LHCN-M2 (cell line): ENCODE measurements at regions not wholly inside any gene's neighbourhood (a gene's known extent, or its start where the extent isn't known, plus 50 kb on each side); places are given as distances from the start of the nearest gene placed in this dataset.
"Not testable (repeated sequence)": the region's sequence is repeated elsewhere in the genome, so short reads cannot be mapped to it uniquely, and the experiment has no call there.

Experiments used
- DNase-seq: peaks from one replicate; pipeline ENCODE4 v3.0.0-alpha.2; 2012; ENCODE audit warnings: low read depth

DNA sequence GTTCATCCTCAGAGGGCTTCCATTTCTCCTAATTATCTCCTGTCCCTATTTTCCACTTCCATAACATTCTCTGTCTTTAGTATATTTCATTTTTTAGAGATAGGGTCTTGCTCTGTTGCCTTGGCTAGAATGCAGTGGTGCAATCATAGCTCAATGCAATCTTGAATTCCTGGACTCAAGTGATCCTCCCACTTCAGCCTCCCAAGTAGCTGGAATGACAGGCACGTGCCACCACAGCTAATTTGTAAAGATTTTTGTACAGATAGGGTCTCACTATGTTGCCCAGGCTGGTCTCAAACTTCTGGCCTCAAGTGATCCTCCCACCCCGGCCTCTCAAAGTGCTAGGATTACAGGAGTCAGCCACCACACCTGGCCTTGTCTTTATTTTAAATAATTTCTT, 589.0 kb downstream of the ZEB2 start:
- DNase-seq: no peak

DNA sequence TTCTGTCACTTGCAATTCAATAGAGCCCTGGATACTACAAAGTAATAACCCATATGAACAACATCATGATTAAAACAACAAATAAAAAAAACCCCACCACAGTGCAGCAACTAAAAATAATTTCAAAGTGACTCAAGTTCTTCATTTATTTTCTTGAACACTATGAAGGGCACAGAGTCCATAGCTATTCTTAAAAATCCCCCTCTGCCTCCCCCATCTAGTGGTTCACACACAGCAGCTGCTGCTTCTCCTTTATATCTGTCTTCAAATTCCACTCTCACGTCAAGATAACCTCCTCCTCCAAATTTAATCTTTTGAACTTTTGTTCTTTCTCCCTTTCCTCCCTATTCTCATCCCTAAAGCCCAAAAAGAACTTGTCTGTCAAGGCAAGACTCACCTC, 591.3 kb downstream of the ZEB2 start:
- DNase-seq: peak; percentile 62

DNA sequence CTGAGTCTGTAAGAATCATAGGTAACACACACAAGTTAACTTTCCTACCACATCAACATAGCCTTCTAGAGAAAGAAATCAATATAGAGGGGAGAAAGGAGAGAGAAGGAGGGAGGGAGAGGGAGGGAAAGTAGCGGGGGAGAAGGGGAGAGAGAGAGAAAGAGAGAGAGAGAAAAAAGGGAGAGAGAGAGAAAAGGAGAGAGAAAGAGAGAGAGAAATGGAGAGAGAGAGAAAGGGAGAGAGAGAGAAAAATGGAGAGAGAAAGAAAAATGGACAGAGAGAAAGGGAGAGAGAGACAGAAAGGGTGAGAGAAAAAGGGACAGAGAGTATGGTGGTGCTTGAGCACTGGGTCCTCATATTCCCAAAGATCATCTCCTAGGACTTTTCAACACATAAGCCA, 591.7 kb downstream of the ZEB2 start:
- no peak for DNase-seq

DNA sequence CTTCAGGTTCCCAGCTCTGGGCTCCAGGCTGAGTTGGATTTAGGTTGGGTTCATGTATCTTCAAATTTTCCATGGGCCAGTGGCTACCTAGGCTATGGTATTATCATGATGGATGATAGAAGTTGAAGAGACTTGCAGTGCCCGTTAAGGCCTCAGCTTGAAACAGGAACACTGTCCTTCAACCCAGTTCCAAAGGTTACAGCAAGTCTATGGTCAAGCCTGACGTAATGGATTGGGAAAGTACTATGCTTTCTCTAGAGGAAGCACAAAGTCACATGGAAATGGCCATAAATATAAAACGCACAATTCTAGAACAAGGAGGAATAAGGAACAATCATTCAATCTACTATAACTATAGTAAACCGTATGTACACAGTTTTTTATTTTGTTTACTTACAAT, 593.2 kb downstream of the ZEB2 start:
- no peak for DNase-seq

DNA sequence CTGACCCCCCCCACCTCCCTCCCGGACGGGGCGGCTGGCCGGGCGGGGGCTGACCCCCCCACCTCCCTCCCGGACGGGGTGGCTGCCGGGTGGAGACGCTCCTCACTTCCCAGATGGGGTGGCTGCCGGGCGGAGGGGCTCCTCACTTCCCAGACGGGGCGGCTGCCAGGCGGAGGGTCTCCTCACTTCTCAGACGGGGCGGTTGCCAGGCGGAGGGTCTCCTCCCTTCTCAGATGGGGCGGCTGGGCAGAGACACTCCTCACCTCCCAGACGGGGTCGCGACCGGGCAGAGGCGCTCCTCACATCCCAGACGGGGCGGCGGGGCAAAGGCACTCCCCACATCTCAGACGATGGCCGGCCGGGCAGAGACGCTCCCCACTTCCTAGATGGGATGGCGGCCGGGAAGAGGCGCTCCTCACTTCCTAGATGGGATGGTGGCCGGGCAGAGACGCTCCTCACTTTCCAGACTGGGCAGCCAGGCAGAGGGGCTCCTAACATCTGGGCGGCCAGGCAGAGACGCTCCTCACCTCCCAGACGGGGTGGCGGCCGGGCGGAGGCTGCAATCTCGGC, 597.6 kb downstream of the ZEB2 start:
- not testable (repeated sequence) for DNase-seq

DNA sequence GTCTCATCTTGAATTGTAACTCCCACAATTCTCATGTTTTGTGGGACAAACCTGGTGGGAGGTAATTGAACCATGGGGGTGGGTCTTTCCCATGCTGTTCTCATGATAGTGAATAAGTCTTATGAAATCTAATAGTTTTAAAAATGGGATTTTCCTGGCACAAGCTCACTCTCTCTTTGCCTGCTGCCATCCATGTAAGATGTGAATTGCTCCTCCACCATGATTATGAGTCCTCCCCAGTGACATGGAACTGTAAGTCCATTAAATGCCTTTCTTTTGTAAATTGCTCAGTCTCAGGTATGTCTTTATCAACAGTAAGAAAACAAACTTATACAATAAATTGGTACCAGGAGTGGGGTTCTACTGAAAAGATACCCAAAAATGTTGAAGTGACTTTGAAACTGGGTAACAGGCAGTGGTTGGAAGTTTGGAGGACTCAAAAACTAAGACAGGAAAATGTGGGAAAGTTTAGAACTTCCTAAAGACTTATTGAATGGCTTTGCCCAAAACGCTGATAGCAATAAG, 601.4 kb downstream of the ZEB2 start:
- no peak for DNase-seq

DNA sequence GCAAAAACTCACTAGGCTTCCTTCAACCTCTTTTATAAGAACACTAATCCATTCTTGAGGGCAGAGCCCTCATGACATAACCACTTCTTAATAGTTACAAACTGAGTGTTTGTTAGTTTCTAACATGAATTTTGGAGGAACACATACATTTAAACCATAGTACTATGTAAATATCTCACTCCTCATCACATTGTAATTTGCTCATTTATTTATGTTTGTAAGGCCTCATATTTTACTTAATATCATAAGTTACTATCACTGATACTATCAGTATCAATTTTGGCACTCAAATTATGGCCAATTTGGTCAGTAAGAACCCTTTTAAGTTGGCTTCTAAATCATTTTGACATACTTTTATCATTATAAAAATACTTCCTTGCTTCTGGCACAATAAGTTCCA, 603.1 kb downstream of the ZEB2 start:
- DNase-seq: no peak

DNA sequence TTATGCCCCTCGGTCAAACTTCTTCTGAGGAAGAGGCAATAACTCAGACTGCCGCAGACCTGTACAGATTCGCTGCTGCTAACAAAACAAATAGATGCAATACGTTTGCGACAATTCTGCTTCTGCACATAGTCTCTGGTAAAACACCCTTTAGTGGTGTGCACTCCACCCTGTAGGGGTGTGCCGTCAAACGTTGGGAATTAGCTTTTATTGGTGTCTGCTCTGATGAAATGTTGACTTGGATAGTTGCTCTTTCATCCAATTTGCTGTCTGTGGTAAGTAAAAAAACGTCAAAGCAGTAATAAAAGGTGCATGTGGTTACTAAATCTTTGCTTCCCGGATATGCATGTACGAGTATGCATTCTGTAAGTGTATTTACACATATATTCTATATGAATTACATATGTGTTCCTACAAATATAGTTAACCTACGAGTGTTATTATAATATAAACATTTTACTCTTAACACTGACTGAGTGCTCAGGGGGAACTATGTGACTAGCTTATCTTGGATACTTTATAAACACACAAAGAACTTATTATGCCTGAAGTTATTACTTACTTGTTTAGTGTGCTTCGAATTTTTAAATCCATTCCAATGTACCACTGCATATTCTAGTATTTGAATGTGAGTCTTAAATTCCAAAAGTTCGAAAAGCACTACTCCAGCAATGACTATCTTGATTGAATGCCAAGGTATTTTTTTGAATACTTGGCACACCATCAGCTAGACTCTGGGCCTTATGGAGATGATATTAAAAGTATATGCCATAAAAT, 610.2 kb downstream of the ZEB2 start:
- DNase-seq: no peak

DNA sequence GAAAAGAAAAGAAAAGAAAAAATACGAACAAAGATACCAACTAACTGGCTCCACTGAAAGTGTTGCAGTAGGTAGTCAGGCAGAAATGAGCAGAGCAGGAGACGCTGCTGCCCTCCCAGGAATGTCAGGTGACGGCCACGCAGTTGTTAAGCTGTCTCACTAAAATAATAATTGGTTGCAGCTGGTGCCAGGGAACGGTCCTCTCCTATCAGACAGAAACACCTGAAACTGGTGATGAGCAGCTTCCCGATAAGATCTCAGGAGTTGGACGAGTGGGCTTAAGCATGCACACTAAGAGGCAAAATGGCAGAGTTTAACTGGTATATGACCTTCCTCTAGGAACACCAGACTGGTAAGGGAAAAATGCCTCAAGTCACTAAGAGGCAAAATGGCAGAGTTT, 611.1 kb downstream of the ZEB2 start:
- DNase-seq: no peak

DNA sequence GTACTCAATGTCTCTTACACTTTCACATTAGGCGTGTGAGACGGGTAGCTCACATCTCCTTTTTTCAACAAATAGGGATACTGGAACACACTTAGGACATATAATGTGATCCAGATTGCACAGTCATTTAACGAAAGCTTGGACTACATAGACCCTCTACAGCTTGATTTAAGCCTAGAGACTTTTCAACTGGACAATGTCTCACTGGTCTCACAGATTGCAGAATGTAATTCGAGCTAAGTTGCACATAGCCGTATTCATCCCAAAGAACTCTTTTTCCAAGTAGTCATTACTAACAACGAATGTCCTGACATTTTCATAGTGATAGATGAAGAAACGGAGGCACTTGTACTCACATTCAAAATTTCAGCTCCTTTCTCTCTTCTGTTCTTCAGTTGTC, 612.1 kb downstream of the ZEB2 start:
- DNase-seq: peak; percentile 58

DNA sequence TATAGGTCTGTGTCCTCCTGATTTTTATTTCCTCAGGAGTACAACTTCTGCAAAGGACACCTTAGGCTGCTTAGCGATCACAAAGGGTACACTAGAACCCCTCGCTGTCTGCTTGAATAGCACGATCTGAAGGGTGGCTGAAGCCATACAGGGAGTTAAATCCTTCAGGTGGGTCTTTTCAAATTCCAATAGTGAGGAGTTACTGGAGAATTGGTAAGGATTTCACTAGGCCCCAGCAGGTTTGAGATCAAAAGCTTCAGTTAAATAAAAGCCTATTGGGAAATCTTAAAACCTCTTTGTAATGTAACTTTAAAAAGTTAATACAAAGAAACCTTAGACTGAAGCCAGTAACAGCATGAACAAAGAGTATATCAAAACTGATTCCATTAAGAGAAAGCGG, 613.1 kb downstream of the ZEB2 start:
- no peak for DNase-seq

DNA sequence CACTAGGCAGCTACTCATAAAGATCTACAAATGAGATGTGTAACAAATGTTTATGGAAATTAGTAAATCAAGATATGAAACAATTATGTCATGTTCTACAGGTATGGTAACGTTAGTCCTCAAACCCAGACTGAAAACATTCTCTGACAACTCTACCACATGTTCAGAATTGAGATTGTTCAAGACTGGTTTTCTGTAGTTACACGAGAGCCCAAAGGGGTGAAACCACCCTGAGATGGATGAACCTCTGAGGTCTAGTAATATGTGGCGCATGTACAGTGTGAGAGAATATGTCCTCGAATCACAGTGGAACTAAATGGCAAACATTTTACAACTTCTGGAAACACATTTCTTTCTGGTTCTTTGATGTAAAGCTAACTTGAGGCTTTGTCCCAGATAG, 614.3 kb downstream of the ZEB2 start:
- no peak for DNase-seq

DNA sequence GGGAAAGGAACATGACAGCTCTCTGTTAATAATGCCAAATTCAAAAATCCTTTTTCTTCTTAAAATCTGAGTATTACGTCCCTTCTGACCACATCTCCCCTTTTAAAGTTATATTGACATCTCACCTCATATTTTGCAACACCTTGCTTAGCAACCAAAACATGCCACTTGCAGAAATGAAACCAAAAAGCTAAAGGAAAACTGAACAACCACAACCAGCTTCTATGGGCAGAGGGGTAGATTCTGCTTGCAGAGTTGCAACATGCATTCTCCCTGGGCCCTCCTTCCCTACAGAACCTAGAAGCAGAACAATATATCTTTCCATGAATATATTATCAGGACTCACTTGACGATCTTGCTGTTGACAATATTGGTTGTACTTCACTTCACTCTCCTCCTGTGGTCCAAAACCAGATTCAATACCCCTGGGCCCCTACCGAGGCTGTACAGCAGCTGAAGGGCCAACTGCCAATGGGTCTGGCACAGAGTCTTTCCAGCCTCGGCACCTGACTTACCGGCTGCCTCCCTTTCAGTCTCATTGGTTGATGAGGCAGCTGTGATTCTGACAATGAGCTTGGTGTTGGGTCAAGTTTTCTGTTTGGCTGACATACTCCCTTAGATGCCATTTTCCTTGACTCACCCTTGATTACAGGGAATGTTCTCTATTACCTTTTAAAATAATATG, 616.6 kb downstream of the ZEB2 start:
- DNase-seq: peak; percentile 61

DNA sequence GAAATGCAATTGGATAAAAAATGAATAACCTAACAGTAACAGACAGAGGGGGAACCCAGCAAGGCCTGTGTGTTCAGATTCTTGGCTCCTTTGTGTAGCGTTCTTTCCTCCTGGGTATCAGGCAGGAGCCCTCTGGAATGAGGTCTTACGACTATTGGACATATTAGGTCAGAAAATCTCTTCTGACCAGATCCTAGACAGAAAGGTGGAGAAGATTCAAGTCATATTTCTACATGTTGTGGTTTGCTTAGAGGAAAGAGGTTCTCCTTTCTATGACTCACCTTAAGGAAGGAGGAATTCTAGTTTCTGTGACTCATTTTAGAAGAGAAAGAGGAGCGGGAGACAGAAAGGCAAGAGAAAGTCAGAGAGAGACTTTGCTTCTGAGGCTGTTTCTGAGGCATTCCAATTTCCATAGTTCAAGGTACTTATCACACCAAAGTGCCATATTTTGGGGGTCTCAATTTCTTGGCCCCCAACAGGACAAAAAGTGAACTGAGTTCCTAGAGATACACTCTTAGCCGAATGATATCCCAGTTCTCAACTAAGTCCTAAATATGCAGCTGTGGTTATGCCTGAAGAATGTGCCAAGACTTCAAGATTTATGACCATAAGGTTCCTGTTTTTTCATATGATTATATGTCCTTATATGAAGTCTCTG, 618.6 kb downstream of the ZEB2 start:
- peak; percentile 90 for DNase-seq

DNA sequence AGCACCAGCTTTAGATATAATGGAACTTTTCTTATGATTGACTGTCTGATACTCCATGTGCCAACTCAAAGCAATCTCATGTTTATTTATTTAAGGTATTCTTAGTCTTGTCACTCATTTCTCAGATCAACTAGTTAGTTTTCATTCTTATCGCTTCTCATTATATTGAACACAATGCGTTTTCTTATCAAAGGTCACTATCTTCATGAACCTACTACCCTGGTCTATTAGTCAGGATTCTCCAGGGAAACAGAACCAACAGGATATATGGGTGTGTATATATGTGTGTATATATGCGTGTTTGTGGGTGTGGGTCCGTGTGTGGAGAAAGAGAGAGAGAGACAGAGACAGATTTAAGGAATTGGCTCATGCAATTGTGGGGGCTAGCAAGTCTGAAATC, 619.9 kb downstream of the ZEB2 start:
- DNase-seq: no peak

DNA sequence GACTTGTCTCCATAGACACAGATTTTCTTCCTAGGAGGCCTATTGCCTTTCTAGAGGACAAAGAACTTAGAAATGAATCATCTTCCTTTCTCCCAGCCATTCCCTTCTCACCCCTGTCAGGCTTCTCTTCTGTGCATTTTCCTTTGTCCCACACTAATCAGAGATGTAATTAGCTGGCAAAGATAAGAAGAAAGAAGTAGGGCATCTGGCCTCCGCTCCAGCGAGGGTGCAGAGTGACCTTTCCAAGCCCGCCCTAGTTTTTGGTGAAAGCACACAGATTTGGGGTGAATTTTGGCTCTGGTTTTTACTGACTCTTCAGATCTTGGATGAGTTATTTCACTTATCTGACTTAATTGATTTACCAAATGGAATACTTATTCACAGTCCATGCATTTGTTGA, 626.5 kb downstream of the ZEB2 start:
- DNase-seq: no peak

DNA sequence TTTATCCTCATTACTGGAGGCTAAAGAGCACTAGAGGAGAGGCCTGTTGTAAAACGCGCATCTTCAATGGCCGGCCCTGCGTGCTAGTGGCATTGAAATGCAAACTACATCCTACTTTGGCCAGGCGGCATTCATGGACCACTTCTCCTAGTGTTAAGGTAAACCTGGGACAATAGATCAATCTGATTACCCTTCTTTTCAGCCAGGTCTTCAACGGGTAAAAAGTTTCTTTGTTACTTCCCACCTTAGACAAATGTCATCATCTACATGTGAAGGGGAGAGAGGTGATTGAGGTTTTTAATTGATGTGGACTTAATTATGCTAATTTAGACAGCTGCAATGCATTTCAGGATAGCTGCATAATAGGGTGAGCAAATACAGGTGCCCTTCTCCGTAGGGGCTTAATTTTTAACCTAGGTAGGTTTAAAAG, 628.0 kb downstream of the ZEB2 start:
- DNase-seq: no peak

DNA sequence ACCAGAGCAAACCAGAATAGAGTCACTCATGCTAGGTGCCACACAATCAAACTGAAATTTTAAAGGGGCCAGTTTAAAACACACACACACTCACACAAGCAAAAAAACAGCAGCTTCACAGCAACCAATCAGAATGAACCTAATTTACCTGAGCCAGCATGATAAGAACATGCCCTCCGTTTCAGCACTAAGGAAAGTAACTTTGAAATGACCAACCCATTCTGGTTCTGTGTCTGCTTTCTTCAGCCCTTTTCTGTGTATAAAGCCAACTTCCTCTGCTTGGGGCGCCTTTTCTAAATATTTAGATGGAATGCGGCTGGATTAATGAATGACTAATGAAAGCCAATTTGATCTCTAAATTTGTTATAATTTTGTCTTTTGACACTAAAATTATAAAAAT, 629.1 kb downstream of the ZEB2 start:
- no peak for DNase-seq

DNA sequence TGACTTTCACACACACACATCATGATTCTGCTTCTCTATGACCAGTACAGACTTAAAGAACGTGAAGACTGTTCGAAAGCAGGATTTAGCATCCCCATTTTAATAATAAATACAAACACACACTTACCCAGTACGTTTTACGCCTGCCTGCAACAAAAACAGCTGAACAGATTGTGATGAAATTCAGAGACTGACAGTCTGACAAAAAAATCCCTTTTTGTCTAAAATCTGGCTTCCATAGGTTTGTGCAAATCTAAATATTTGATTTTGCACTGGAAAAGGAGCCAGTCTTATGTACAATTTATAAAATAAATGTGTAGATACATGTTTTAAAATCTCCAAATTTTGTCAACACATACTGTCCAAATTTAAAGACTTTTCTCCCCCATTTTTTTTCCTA, 630.7 kb downstream of the ZEB2 start:
- no peak for DNase-seq

DNA sequence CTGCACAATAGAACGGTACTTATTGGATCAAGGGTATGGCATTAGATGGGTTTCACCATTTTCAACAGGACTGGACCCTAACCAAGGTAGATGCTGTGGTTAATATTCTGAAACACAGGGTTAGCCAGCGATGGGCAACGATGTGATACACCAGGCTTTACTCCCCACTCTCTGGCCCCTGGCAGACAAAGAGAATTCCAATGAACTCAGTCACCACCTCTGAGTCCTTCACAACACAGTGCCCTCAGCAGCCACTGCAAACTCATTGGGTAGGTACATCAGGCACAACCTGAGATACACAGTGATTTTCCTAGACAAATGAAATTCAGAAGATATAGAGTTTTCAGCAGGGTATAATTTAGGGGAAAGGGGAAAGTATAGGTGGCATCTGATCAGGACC, 634.5 kb downstream of the ZEB2 start:
- DNase-seq: no peak

DNA sequence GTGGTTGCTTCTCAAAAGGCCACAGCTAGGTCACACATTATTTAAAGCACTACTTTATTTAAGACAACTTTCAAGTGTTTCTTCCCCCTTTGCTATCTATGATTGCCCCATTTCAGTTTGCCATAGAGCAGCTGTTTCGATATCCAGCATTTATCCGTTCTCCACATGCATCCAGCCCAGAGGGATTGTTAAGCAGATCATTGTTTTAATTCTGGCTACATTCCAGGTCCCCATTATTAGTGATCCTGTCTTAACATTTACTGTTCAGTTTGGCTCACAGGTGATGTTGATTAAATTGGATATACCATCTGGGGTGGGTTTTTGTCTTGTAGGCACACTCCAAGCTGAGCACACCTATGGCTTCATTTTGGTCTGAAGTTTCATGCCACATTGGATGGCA, 638.7 kb downstream of the ZEB2 start:
- DNase-seq: no peak

DNA sequence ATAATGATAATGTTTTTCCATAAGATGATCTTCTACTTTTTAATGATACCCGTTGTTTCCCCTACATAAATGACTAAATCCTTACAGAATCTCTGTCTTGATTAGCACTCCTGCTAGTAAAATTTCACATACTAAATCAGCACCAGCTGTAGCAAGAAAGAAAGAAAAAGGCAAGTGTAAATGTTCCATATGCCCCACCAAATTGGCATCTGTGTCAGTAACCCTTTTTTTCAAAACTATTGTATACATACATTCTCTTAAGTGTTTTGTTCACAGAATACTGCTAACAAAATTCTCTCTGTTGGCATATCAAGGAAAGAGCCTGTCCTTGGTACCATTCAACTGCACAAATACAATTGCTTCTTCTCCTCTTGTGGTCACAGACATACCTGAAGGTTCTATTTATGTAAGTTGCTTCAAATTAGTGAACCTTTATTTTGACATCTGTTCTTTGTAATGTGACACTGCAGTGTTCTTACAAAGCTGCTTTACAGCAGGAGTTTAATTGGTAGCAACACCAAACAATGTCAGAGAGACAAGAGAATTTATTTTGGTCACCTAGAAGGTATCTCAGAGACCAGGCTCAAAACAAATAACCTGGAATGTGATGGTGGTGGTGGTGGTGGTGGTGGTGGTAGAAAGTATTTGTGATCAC, 641.9 kb downstream of the ZEB2 start:
- DNase-seq: peak; percentile 55
